BE2C (cell line): ENCODE measurements at regions not wholly inside any gene's neighbourhood (a gene's known extent, or its start where the extent isn't known, plus 50 kb on each side); places are given as distances from the start of the nearest gene placed in this dataset.

Source experiments
- DNase-seq: peaks from one replicate; pipeline ENCODE4 v3.0.0-alpha.2; 2020
- H3K27me3 ChIP-seq: fragments of 250-450 bp; sonication (Bioruptor Pico); 2 replicates; pipeline ENCODE4 v1.5.1; 2020; ENCODE audit warnings: mild to moderate bottlenecking
- H3K36me3 ChIP-seq: fragments of 250-450 bp; sonication (Bioruptor Pico); 2 replicates; pipeline ENCODE4 v1.5.1; 2020; ENCODE audit warnings: mild to moderate bottlenecking
- H3K4me1 ChIP-seq: fragments of 250-450 bp; sonication (Bioruptor Pico); 2 replicates; pipeline ENCODE4 v1.5.1; 2020
- H3K4me3 ChIP-seq: 2 replicates; pipeline ENCODE4 v1.5.1; 2011; ENCODE audit warnings: low read depth, low read length
- H3K9me3 ChIP-seq: fragments of 250-450 bp; sonication (Bioruptor Pico); 2 replicates; pipeline ENCODE4 v1.5.1; 2020
- CTCF ChIP-seq: IDR thresholded peaks from 2 replicates; pipeline ENCODE4 v1.5.1; 2012; ENCODE audit warnings: mild to moderate bottlenecking, low read depth, low read length

- Histone ChIP-seq H3K4me1 (no peaks in the 10 kb centered on the region), H3K36me3 (no peaks in the 10 kb centered on the region), H3K9me3 (no peaks in the 10 kb centered on the region), H3K27me3 (no peaks in the 10 kb centered on the region), H3K4me3 (no peak overlapping the region)
- no peak for DNase-seq
- no peak for TF ChIP-seq CTCF
These were observed 545.4 kb upstream of the ZEB2 start for GRCh38 chr2:145065342-145065741.

- no peak for DNase-seq
- TF ChIP-seq CTCF, result no peak
These were observed 544.6 kb upstream of the ZEB2 start for GRCh38 chr2:145064511-145064910.

GRCh38 chr2:145060876-145061275 lies 541.0 kb upstream of the ZEB2 start:
- no peaks in the 10 kb centered on the region for H3K9me3 ChIP-seq
- no peaks in the 10 kb centered on the region for H3K27me3 ChIP-seq
- no peak for TF ChIP-seq CTCF
- H3K4me1 ChIP-seq, result no peaks in the 10 kb centered on the region
- DNase-seq, result no peak
- H3K36me3 ChIP-seq, result no peaks in the 10 kb centered on the region
- H3K4me3 ChIP-seq, result no peak overlapping the region

More at GRCh38 chr2:145064511-145064910, 544.6 kb upstream of the ZEB2 start:
- no peaks in the 10 kb centered on the region for H3K27me3 ChIP-seq
- H3K36me3 ChIP-seq, result no peaks in the 10 kb centered on the region
- H3K9me3 ChIP-seq, result no peaks in the 10 kb centered on the region
- no peaks in the 10 kb centered on the region for H3K4me1 ChIP-seq
- no peak overlapping the region for H3K4me3 ChIP-seq

GRCh38 chr2:145059914-145060313 lies 540.0 kb upstream of the ZEB2 start:
- H3K27me3 ChIP-seq, result no peaks in the 10 kb centered on the region
- TF ChIP-seq CTCF, result no peak
- H3K36me3 ChIP-seq, result no peaks in the 10 kb centered on the region
- no peaks in the 10 kb centered on the region for H3K9me3 ChIP-seq
- DNase-seq, result no peak
- H3K4me1 ChIP-seq, result no peaks in the 10 kb centered on the region
- no peak overlapping the region for H3K4me3 ChIP-seq

GRCh38 chr2:145059343-145059742 lies 539.4 kb upstream of the ZEB2 start:
- Histone ChIP-seq H3K9me3 (no peaks in the 10 kb centered on the region), H3K4me3 (no peak overlapping the region), H3K4me1 (no peaks in the 10 kb centered on the region), H3K36me3 (no peaks in the 10 kb centered on the region), H3K27me3 (no peaks in the 10 kb centered on the region)
- TF ChIP-seq CTCF, result no peak
- DNase-seq, result no peak

- H3K9me3 ChIP-seq, result no peaks in the 10 kb centered on the region
- H3K4me3 ChIP-seq, result no peak overlapping the region
- H3K4me1 ChIP-seq, result no peaks in the 10 kb centered on the region
- no peaks in the 10 kb centered on the region for H3K27me3 ChIP-seq
- no peaks in the 10 kb centered on the region for H3K36me3 ChIP-seq
- no peak for TF ChIP-seq CTCF
- no peak for DNase-seq
These were observed 538.5 kb upstream of the ZEB2 start for GRCh38 chr2:145058457-145058856.
